NCI-H2196 treated with DMSO at 0.1 percent for 48 hours (cell line): ENCODE measurements at regions not wholly inside any gene's neighbourhood (a gene's known extent, or its start where the extent isn't known, plus 50 kb on each side); places are given as distances from the start of the nearest gene placed in this dataset.
"Not testable (repeated sequence)": the region's sequence is repeated elsewhere in the genome, so short reads cannot be mapped to it uniquely, and the experiment has no call there.

Source experiments
- DNase-seq: peaks from one replicate; lab custom pipeline; 2025; ENCODE audit not compliant: unreplicated experiment; lab: John Stamatoyannopoulos, UW

GRCh38 chr3:118641608-118642007 is 393.0 kb downstream of the IGSF11 start:
- DNase-seq, result peak; percentile 88

DNA sequence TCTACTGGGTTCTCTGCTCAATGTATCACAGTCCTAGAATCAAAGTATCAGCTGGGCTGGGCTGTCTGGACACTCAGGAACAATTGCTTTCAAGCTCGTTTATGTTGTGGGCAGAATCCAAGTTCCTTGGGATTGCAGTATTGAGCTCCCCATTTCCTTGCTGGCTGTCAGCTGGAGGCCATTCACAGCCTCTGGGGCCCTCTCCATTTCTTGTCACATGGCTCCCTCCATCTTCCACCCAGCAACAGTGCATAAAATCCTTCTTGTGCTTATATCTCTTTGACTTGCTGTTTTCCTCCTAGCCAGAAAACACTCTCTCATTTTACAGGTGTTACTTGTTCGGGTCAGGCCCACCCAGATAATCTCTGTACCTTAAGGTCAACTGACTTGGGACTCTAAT is 363.5 kb downstream of the IGSF11 start:
- no peak for DNase-seq

GRCh38 chr3:118675305-118675704 is 359.3 kb downstream of the IGSF11 start:
- DNase-seq, result no peak

GRCh38 chr3:118678663-118679062 is 356.0 kb downstream of the IGSF11 start:
- not testable (repeated sequence) for DNase-seq

DNA sequence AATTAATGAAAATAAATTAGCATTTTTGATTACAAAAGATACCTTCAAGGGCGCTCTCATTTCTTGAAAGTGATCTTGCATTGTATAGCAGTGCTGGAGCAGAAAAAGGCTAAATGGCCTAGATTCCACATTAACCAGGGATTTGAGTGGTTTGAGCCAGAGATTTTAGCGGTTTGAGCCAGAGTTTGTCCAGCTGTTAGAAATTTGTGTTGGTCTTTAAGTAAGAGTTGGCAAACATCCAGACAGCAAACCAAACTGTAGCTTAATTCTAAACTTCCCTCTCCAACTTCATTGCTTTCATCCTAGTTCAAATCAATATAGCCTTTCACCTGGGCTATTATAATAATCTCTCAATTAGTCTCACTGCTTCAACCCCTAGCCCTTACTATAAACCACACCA is 351.7 kb downstream of the IGSF11 start:
- DNase-seq, result no peak

DNA sequence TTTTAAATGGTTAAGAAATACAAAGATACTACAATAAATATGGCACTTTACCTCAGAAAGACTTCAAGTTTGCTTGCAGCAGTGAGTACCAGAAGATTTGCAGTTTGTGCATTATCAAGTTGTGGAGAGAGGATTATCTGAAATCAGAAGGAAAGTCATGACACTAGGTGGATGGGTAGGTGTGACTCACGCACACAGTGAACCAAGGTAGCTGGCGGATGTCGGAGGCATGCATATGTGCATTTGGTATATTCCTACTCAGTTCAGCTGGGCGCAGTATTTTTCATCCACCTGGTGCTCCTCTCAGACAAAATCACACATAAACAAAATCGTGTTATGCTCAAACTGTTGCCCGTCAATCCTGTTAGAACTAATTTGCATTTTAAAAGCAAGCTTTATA is 351.0 kb downstream of the IGSF11 start:
- no peak for DNase-seq

DNA sequence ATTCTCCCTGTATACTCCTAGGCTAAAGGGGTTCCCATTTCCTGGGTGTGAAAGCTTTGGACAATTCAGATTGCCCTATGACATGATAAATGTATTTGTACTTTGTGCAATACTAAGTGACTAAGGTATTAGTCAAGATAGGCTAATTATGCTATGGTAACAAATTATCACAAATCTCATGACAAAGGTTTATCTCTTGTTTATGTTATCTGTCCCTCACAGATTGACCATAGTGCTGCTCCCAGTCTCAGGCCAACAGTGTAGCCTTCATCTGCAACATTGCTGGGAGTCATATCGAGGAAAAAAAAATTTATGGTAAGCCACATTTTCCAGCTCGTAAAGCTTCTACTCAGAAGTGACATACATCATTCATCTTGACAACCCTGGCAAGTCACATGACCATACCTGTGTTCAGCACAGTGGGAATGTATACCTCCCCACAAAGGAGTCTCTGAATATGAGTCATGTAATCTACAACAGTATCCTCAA is 346.2 kb downstream of the IGSF11 start:
- DNase-seq, result no peak

GRCh38 chr3:118692416-118692815 is 342.2 kb downstream of the IGSF11 start:
- DNase-seq, result no peak

DNA sequence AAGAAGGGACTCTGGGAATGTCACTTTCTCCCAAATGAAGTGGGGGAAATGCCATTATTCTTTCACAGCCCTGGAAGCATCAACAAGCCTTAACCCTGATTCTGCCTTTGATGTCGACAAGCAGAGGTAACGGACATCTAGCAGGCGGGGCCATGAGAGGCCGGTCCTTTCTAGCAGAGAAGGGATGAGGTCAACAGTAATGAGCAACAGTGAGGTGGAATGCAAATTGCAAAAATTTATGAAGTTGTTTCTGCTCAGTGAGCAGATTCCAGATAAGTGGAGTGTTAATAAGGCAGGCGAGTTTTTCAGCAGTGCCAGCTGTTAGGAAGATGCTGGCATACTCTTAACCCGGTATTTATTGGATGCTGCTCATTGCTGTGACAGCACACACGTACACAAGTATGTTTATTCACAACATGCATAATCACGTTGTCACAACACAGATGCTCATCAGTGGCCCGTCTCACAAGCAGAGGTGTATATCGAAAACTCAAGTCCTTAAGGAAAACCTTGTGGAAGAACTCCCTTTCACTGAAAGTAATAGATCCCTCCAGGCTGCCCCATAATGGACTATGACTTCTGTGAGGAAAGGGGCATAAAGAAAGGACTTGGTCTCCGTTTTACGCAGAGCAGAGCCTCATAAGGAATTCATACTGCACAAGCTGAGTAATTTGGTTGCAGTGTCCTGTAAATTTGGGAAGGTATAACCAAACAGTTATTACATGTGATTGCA is 329.0 kb downstream of the IGSF11 start:
- DNase-seq, result no peak

DNA sequence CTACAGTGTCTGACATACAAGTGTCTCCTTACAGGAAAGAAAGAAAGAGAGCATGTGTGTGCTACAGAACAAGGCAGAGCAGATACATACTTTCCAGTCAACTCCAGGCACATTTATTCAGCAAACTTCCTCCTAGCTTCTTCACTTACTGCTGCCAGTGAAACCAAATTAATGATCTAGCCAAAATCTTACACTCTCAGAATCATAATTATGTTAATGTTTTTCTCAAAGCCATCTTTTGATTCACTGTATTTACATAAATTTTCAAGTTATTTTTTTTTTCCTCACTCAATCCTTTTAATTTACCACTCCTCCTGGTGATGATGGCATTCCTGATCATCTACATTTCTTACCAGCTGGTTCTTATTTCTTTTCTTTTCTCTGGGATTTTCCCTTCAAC is 326.7 kb downstream of the IGSF11 start:
- no peak for DNase-seq

DNA sequence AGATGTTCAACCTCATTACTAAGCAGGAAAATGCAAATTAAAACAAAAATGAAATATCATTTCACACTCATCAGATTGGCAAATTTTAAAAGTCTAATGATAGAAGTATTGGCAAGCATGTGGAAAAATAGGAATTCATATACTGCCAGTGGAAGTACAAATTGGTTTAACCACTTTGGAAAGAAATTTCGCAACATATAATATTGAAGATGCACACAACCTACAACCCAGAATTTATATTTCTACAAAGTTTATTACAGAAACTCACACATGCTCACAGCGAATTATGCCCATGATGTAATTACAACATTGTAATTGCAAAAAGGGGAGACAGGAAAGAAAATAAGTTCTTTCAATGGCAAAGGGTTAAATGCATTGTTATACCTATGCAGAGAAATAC is 324.1 kb downstream of the IGSF11 start:
- DNase-seq, result no peak

DNA sequence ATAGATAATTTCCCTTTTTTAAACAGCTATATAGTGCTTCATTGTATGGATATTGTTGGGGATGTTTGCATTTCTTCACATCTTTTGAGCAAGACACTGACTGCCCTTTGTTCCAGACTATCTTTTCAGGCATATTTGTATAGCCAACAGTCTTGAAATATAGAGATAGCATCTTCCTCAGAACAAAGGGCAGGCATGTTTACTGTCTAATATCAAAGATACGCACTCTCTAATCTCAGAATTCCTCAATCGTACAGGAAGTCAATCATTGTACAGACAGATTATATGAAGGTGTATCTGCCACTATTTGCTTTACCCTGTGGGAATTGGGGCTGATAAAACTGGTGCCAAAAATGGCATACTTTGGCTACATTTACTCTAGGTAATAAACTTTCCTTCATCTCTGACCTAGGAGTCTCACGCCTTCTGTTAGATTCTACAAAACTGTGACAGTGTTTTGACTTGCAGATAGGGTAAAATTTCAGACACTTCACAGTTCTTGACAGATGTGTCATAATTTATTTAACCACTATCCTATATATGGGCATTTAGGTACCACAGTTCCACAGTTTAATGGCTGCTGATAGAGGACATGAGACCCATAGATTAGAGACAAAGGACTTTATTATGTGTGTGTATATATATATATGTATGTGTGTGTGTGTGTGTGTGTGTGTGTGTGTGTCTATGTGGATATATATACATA is 321.0 kb downstream of the IGSF11 start:
- no peak for DNase-seq

- DNase-seq, result no peak
Measured at GRCh38 chr3:118714800-118715199, 319.8 kb downstream of the IGSF11 start.

DNA sequence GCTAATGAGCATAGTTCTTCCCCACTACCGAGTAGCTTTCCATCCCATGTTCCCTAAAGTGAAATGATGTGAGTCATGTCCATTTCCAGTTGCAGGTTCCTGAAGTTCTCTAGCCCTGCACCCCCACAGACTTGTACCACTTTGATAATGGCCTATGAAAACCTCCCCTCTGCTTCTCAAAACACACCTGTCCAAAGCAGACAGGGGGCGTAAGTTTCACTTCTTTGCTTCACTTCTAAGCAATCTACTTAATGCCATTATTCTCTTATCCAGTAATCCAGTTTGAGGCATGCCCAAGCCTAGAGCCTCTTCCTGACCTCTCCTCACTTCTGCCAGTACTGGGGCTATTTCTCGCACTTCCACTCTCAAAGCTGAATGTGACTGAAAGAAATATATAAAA is 305.1 kb downstream of the IGSF11 start:
- DNase-seq, result no peak

GRCh38 chr3:118734664-118735063 is 300.0 kb downstream of the IGSF11 start:
- DNase-seq, result no peak

DNA sequence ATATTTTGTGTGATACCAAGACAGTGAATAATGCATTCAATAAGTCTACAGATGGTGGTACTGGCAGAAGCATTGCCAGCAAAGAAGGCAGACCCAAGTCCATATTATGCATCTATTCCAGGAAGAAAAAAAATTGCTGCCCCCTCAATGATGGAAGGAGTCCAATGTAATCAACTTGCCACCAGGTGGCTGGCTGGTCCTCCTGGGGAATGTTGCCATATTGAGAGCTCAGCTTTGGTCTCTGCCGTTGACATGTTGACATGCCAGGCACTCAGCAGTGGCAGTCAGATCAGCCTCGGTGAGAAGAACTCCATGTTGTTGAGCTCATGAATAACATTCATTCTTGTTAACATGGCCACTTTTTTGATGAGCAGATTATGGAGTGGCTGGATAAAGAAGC is 298.5 kb downstream of the IGSF11 start:
- no peak for DNase-seq

DNA sequence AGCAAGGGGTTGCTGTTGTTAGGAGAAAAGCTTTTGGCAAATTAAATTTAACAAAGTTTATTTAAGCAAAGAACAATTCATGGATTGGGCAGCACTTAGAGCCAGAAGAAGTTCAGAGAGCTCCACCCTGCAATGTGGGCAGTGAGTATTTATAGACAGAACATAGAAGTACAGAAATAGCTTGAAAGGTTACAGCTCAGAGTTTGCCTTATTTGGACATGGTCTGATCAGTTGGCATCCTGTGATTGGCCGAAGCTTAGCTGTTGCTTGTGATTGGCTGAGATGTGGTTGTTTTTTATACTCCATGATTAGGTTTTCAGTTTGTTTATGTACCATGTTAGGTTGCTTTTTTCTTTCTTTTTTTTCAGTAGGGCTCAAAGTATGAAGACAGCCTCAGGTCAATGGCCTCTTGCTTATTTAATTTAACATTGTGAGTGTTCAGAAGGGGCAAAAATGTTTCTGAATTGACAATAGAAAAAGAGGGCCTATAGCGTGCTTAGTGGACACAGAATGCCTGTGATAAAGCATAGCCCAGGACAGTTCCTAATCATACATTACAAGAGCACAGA is 293.8 kb downstream of the IGSF11 start:
- DNase-seq, result no peak

GRCh38 chr3:118742760-118743159 is 291.9 kb downstream of the IGSF11 start:
- no peak for DNase-seq

DNA sequence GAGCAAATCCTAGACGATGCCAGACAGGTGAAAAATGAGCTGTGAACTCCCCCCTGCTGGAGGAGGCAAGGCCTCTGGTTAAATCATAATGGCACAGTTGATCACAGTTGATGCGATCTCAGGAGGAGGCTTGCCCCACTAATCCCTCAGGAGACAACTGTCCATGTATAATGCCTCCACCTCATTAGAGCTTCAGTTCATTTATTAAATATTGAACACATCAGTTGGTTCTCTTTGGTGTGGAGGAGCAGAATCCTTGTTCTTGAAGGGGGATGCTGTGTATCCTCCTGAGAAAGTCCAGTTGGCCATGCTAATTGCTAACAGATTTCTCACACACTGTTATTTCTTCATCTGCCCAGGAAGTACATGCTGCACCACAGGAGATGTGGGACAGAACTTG is 290.5 kb downstream of the IGSF11 start:
- no peak for DNase-seq

GRCh38 chr3:118754406-118755252 is 280.0 kb downstream of the IGSF11 start:
- no peak for DNase-seq

DNA sequence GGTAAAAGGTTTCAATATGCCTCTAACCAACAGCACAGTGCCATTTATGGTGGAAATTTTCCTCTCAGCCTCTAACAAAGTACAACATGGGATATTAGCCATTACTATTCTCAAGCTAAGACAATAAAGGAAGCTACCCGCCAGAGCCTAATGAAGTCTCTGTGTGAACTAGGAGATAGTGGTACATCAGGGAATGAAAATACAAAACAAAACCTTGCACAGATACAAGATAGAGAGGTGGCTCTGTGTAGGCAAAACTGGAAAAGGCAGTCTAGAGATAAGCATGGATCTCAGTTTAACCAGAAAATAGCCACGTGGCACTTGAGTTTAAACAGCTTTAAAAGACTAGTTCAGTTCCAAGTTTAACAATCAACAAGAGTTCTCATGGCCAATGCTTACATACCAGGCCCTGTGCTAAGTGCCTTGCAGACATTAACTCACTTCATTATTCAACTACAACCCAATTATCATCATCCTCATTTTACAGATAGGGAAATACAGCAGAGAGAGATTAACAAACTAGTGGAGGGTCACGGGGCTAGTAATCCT is 279.3 kb downstream of the IGSF11 start:
- no peak for DNase-seq
